ENCODE measurements at regions not wholly inside any gene's neighbourhood (a gene's known extent, or its start where the extent isn't known, plus 50 kb on each side); places are given as distances from the start of the nearest gene placed in this dataset.

DNA sequence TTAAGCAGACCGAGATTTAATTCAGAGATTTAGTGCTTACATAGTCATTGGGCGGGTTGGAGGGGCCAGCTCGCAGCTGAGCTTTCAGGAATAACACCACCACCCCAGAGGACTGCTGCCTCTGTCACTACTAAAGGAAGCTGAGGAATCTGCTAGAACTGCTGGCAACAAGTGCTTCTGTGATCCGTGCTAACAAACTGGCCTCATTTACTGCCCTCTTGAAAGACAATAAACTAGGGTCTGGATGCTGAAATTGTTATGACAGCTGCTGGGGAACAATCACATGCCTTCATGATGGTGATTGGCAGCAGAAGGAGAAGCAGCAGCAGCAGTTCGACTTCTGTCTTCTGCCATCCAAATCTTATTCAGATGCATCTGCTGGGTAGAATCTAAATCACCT is 285.5 kb upstream of the TAC1 start:
- TF ChIP-seq, protein P1, sequence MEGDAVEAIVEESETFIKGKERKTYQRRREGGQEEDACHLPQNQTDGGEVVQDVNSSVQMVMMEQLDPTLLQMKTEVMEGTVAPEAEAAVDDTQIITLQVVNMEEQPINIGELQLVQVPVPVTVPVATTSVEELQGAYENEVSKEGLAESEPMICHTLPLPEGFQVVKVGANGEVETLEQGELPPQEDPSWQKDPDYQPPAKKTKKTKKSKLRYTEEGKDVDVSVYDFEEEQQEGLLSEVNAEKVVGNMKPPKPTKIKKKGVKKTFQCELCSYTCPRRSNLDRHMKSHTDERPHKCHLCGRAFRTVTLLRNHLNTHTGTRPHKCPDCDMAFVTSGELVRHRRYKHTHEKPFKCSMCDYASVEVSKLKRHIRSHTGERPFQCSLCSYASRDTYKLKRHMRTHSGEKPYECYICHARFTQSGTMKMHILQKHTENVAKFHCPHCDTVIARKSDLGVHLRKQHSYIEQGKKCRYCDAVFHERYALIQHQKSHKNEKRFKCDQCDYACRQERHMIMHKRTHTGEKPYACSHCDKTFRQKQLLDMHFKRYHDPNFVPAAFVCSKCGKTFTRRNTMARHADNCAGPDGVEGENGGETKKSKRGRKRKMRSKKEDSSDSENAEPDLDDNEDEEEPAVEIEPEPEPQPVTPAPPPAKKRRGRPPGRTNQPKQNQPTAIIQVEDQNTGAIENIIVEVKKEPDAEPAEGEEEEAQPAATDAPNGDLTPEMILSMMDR (IDR thresholded peaks at IDR 0.05), result no peak
- TF ChIP-seq POLR2A (IDR thresholded peaks at IDR 0.05), result no peak
- no peak for TF ChIP-seq POLR2AphosphoS5 (IDR thresholded peaks at IDR 0.05)
